GM20000 (cell line): ENCODE measurements at regions not wholly inside any gene's neighbourhood (a gene's known extent, or its start where the extent isn't known, plus 50 kb on each side); places are given as distances from the start of the nearest gene placed in this dataset.

Experiments used
- DNase-seq: peaks from one replicate; pipeline ENCODE4 v3.0.0; 2012; ENCODE audit warnings: low spot score
- TF ChIP-seq, protein P1 (sequence below): IDR thresholded peaks from 2 replicates; pipeline ENCODE4 v1.5.1; 2012; ENCODE audit warnings: mild to moderate bottlenecking, control low read depth; ENCODE audit errors: extremely low read depth, missing control alignments

DNA sequence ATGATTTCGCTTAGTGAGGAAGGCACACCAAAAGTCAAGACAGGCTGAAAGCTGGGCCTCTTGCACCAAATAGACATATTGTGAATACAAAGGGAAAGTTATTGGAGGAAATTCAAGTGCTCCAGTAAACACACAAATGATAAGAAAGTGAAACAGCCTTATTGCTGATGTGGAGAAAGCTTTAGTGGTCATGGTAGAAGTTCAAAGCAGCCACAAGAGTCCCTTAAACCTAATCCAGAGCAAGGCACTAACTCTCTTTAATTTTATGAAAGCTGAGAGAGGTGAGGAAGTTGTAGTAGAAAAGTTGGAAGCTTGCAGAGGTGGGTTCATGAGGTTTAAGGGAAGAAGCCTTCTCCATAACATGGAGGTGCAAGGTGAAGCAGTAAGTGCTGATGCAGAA, 988.3 kb downstream of the VRK1 start:
- TF ChIP-seq, protein P1, sequence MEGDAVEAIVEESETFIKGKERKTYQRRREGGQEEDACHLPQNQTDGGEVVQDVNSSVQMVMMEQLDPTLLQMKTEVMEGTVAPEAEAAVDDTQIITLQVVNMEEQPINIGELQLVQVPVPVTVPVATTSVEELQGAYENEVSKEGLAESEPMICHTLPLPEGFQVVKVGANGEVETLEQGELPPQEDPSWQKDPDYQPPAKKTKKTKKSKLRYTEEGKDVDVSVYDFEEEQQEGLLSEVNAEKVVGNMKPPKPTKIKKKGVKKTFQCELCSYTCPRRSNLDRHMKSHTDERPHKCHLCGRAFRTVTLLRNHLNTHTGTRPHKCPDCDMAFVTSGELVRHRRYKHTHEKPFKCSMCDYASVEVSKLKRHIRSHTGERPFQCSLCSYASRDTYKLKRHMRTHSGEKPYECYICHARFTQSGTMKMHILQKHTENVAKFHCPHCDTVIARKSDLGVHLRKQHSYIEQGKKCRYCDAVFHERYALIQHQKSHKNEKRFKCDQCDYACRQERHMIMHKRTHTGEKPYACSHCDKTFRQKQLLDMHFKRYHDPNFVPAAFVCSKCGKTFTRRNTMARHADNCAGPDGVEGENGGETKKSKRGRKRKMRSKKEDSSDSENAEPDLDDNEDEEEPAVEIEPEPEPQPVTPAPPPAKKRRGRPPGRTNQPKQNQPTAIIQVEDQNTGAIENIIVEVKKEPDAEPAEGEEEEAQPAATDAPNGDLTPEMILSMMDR: no peak

DNA sequence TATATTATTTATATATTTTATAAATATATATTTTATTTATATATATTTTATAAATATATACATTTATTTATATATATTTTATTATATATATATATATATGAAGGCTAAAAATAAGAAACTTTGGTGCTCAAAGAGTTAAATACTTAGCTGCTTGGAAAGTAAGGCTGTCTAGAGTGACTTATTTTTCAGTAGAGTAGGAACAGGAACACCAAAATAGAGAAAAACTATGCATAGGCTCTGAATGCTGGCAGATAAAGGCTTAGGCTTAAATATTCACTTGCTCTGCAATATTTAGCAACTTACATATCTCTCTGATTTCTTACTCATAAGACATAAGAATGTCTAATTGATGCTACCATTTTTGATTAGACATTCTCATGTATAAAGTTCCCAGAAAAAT, 991.2 kb downstream of the VRK1 start:
- TF ChIP-seq, protein P1: no peak
- no peak for DNase-seq

More for the DNA sequence above, 988.3 kb downstream of the VRK1 start:
- DNase-seq: no peak

DNA sequence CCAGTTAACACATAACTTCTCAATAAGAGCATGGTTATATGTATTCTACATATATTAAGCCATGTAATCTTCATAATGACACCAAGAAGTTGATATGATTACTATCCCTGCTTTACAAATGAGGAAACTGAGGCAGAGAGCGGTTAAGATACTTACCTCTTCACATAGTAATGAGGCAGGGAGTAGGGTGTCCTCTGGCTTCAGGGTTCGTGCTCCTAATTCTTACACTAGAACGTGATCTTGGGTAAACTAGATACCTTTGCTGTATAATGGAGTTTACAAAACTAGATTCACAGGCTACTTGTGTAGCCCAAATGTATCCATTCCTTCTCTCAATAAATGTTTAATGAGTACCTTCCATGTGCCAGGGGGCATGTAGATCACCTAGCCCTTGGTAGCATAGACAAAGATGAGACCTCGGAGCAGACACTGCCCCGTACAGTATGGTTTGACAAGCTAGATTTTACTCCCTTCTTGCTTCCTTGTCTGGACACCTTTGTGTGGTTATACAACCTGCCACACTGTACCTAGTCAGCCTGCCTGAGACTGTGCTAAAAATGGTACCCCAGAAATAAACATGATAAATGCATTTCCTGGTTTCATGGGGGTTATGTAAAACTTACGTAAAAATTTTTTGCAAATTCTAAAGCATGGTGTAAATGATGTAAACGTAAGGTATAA, 991.8 kb downstream of the VRK1 start:
- no peak for DNase-seq
- TF ChIP-seq, protein P1: no peak

DNA sequence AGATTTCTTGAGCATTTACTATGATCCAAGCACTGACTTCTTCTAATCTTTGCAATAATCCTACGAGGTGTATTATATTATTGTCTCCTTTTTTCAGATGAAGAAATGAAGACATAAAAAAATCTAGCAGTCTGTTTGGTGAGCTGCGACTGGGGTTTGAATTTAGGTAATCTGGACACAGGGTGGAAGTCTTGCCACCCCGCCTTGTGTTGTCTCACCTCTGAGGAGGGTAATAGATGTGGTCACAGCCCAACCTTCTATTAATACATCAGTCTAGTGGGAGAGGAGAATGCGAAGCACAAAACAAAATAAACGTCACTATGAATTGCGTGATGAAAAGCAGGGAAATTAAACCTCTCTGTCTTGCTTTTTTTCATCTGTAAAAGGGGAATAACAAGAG, 993.9 kb downstream of the VRK1 start:
- TF ChIP-seq, protein P1: no peak
- no peak for DNase-seq

DNA sequence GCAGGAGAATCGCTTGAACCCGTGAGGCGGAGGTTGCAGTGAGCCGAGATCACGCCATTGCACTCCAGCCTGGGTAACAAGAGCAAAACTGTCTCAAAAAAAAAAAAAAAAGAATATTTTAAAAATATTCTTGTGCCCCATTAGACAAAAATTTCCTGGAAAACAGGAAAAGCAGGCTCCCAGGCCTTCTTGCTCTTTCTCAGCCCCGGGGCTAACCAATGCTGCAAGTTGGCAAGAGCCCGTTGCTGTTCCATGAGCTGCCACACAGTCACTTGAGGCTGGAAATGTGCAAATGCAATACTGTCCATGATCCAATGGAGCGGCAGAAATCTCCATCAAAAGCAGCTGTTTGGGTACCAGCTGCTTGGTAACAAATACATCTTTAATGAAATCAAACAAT, 994.7 kb downstream of the VRK1 start:
- DNase-seq: no peak
- TF ChIP-seq, protein P1: no peak

DNA sequence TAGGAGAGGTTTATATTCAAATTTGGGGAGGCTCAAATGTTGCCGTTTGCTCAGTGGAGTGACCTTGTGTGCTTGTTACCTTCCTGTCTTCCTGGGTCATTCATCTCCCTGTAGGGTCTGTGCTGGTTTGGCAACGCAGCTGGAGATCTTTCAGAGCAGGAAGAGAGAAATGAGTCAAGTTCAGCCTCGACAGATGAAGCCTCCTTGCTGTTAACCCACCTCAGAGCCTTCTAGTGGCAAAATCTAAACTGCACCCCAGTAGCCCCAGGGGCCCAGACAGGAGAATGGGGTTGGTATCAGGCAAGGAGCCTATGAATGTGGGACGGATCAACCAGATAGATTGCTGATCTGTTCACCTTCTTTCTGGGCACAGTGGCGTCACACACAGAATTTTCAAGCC, 999.3 kb downstream of the VRK1 start:
- TF ChIP-seq, protein P1: no peak
- no peak for DNase-seq

DNA sequence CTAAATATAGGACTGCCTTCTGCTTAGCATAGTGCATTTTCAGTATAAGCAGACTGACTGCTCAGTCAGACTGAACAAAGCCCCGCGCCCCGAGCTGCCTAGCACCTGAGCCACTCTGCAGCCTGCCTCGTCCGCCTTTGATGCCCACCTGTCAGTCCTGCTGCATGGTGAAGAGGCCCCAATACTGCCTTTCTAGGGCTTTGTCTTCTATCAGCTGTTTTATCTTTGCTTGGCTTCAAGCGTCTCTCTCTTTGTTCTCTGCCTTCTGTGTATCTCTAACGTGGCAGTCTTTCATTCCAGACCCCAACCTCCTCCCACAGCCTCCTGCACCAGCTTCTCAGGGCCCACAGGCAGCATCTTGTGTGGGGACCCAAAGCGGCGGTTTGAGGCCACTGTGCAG, 1001.0 kb downstream of the VRK1 start:
- DNase-seq: no peak

More for the DNA sequence above, 1001.0 kb downstream of the VRK1 start:
- TF ChIP-seq, protein P1: no peak
